H1 (cell line): ENCODE measurements at regions not wholly inside any gene's neighbourhood (a gene's known extent, or its start where the extent isn't known, plus 50 kb on each side); places are given as distances from the start of the nearest gene placed in this dataset.

Experiments
- ASH2L ChIP-seq: fragments of 200-600, 300-600 bp; sonication (generic); IDR thresholded peaks from one replicate; pipeline ENCODE4 v1.7.1; 2017; ENCODE audit warnings: low read length
- CBX5 ChIP-seq: fragments of 300-800, 300-1000 bp; sonication (generic); IDR thresholded peaks from 2 replicates; pipeline ENCODE4 v1.7.1; 2016; ENCODE audit warnings: antibody characterized with exemption, low read length, low read depth
- CBX8 ChIP-seq: fragments of 300-800, 300-1000 bp; sonication (generic); IDR thresholded peaks from 2 replicates; pipeline ENCODE4 v1.7.1; 2016; ENCODE audit warnings: low read depth, low read length, borderline replicate concordance
- EGR1 ChIP-seq: IDR thresholded peaks from 2 replicates; pipeline ENCODE4 v1.6.1; 2011; ENCODE audit warnings: low read depth, low read length, borderline replicate concordance
- FOSL1 ChIP-seq: IDR thresholded peaks from 2 replicates; pipeline ENCODE4 v1.6.1; 2011; ENCODE audit warnings: mild to moderate bottlenecking, low read depth, low read length, moderate library complexity; ENCODE audit not compliant: insufficient read depth
- KDM1A ChIP-seq: fragments of 200-600, 300-600 bp; sonication (generic); IDR thresholded peaks from 2 replicates; pipeline ENCODE4 v1.7.1; 2016; ENCODE audit warnings: mild to moderate bottlenecking, low read length, borderline replicate concordance
- RNF2 ChIP-seq: fragments of 200-900, 300-1000 bp; sonication (generic); IDR thresholded peaks from 2 replicates; pipeline ENCODE4 v1.7.1; 2016; ENCODE audit warnings: borderline replicate concordance, low read depth, mild to moderate bottlenecking, antibody characterized with exemption, low read length; ENCODE audit not compliant: poor library complexity, severe bottlenecking; ENCODE audit errors: missing control alignments
- SIRT6 ChIP-seq: IDR thresholded peaks from one replicate; pipeline ENCODE4 v1.7.1; 2012; ENCODE audit warnings: low read length, inconsistent platforms
- SP1 ChIP-seq: IDR thresholded peaks from 2 replicates; pipeline ENCODE4 v1.6.1; 2011; ENCODE audit warnings: low read depth, low read length
- SP2 ChIP-seq: IDR thresholded peaks from 2 replicates; pipeline ENCODE4 v1.6.1; 2012; ENCODE audit warnings: mild to moderate bottlenecking, low read length, inconsistent platforms
- TAF1 ChIP-seq: IDR thresholded peaks from 2 replicates; pipeline ENCODE4 v1.6.1; 2011; ENCODE audit warnings: mild to moderate bottlenecking, low read depth, low read length

GRCh38 chr7:109473172-109473571, 903.5 kb downstream of the DNAJB9 start (continued):
- no peak for TF ChIP-seq FOSL1
- no peak for TF ChIP-seq CBX8
- TF ChIP-seq SP2 = no peak
- no peak for TF ChIP-seq KDM1A
- no peak for TF ChIP-seq SIRT6
- TF ChIP-seq EGR1 = no peak
- no peak for TF ChIP-seq SP1
- no peak for TF ChIP-seq CBX5
- no peak for TF ChIP-seq RNF2
- no peak for TF ChIP-seq ASH2L
- TF ChIP-seq TAF1 = no peak
